ENCODE measurements at regions not wholly inside any gene's neighbourhood (a gene's known extent, or its start where the extent isn't known, plus 50 kb on each side); places are given as distances from the start of the nearest gene placed in this dataset.

- TF ChIP-seq CTCF (IDR thresholded peaks at IDR 0.05) (no peak), EZH2 (IDR thresholded peaks at IDR 0.05; ENCODE audit: borderline replicate concordance, insufficient read depth, low read depth, low read length, poor library complexity, severe bottlenecking) (no peak)
These were observed 538.5 kb upstream of the WWC1 start for GRCh38 chr5:167752936-167753335.
